CD4-positive, alpha-beta T cell treated with Interleukin-6 for 4 hours (primary cell): ENCODE measurements at regions not wholly inside any gene's neighbourhood (a gene's known extent, or its start where the extent isn't known, plus 50 kb on each side); places are given as distances from the start of the nearest gene placed in this dataset.
"Not testable (repeated sequence)": the region's sequence is repeated elsewhere in the genome, so short reads cannot be mapped to it uniquely, and the experiment has no call there.

Source experiments
- DNase-seq: peaks from one replicate; pipeline ENCODE4 v3.0.0-alpha.2; 2020; ENCODE audit warnings: mixed read lengths

DNA sequence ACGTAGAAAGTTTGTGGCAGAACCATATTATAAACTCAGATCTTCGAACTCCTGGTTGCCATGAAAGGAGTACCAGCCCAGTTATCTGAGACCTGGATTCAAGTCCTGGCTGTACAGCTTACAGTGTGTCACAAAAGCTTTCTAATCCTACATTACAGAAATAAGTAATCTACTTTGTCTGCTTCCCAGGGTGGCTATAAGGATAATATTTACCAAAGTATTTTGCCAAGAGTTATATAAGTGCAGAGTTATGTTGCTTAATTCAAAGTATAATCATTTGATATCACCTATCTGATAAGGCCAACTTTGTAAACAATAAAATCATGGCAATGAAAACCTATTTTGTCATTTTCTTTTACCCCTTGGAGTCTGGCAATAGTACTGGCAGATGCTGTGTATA is 381.6 kb downstream of the NDFIP2 start:
- DNase-seq: no peak

GRCh38 chr13:79861731-79862130 is 380.8 kb downstream of the NDFIP2 start:
- DNase-seq: no peak

DNA sequence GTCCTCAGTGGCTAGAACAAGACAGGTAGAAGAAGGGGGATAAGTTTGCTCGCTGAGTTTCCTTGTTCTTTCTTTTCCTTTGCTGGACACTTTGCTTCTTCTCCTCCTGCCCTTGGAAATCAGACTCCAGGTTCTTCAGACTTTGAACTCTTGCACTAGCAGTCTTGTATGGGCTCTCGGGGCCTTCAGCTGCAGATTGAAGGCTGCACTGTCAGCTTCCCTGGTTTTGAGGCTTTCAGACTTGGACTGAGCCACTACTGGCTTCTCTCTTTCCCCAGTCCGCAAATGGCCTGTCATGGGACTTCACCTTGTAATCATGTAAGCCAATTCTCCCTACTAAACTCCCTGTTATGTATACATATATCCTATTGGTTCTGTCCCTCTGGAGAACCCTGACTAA is 379.8 kb downstream of the NDFIP2 start:
- no peak for DNase-seq

GRCh38 chr13:79859756-79860155 is 378.8 kb downstream of the NDFIP2 start:
- no peak for DNase-seq

DNA sequence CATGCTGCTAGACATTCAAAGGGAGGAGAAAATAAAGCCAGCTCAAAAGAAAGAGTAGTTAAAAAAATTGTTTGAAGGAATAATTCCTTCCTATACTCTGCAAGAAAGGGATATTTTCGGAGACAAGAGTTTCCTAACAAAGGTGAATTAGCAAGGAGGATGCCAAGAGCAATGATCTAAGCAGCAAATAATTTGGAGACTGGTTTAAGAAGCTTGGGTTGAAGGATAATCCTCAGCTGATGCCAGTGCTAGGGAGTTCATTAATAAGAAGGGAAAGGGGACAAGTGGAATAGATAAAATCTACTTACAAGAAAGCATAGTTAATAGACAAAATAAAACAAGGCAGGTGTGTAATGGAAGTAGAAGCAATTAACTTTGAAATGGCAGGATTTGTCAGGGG is 372.3 kb downstream of the NDFIP2 start:
- no peak for DNase-seq

DNA sequence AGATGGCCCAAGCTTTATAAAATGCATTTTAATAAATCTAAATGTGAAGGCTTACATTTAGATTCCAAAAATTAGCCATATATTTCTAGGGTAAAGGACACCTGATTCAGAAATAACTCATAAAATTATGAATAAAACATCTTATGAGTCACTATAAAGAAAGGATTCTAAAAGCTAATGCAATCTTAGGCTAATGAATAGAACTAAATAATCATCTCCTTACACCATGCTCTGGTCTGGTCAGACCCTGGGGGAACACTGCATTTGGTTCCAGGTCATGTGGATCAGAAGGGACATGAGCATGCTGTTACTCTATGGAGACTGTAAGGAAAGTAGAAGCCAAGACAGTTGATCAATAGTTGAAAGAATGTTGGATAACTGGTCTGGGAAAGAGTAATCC is 370.4 kb downstream of the NDFIP2 start:
- DNase-seq: no peak

GRCh38 chr13:79847882-79848592 is 367.1 kb downstream of the NDFIP2 start:
- DNase-seq: no peak

DNA sequence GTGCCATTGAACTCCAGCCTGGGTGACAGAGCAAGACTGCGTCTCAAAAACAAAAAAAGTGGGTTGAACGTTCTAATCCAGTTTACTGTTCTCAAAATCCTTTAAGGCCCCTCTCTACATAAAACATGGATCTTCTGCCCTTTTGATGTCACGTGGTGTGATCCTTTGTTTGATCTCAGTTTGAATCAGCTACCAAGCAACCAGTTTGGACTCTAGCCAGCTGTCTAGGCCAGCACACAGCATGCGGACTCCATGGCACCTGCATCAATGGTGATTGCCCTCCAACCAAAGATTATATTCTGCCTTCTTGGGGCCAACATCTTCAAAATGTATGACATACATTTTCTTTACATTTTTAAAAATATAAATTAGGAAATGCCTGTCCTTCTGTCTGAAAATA is 365.4 kb downstream of the NDFIP2 start:
- DNase-seq: no peak

- no peak for DNase-seq
Measured at GRCh38 chr13:79837741-79838450, 356.9 kb downstream of the NDFIP2 start.

DNA sequence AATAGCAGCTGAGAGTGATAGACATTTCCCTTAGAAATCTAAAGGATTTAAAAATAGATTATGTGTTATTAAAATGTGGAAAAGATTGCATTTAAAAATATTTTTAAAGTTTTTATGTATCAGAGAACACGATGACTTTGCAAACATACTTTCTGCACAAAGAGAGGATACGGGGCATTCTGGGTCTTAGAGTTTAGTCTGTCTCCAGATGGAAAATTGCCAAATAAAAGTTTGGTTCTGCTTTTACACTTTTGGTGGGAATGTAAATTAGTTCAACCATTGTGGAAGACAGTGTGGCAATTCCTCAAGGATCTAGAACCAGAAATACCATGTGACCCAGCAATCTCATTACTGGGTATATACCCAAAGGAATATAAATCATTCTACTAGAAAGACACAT is 355.2 kb downstream of the NDFIP2 start:
- DNase-seq: not testable (repeated sequence)

- DNase-seq: no peak
Measured at GRCh38 chr13:79834876-79835275, 353.9 kb downstream of the NDFIP2 start.

DNA sequence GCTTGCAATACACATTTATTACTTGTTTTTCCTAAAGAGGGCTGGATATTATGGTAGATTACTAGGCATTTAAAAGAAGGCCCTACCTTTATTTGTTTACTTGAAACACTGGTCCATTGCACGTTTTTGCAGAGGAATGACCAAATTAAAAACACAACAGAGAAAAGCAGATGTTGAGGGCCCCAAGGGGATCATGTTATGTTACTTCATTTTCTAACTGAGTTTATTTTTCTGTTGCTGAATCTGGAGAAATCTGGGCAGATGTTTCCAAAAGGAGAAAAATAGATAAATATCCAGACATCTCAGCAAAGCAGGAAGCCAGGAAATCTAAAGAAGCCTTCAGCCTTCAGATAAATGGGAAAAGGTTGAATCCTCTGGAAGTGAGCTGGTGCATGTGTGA is 353.0 kb downstream of the NDFIP2 start:
- DNase-seq: no peak

DNA sequence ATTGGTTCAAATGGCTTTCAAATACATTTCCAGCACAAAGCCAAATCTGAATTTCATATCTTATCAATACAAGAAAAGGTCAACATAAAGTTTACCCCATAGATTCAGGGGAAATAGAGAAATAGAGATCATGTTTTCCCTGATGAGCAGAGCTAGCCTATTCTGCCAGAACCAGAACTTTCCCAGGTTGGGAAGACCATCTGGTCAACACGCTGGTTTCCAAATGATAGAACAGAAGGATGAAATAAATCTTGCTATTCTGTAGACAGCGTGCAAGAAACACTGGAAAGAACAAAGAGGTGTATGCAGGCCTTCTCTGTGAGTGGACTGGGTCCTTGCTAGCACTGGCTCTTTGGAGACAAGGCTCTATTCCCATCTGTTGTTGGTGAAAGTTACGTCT is 350.6 kb downstream of the NDFIP2 start:
- no peak for DNase-seq

GRCh38 chr13:79830945-79831344 is 350.0 kb downstream of the NDFIP2 start:
- no peak for DNase-seq

DNA sequence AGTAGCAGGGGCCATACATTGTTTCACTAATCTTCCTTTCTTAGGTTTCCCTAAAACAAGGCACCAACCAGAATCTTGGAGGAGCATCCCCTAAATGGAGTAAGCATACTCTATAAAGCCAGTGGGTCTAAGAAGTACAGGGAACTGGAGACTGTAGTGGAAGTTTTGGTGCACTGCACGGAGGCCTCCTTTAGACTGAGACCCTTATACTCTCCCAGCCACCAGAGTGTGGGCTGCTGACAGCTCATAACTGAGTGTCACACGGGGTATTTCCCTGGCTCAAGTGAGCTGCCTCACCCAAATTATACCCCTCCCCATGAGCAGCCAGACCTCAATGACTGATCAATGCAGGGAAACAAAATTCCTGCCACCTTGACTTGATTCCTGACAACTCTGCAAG is 349.5 kb downstream of the NDFIP2 start:
- no peak for DNase-seq

- DNase-seq: no peak
Measured at GRCh38 chr13:79829880-79830279, 348.9 kb downstream of the NDFIP2 start.

- no peak for DNase-seq
Measured at GRCh38 chr13:79825959-79826358, 345.0 kb downstream of the NDFIP2 start.

- DNase-seq: no peak
Measured at GRCh38 chr13:79815041-79815440, 334.1 kb downstream of the NDFIP2 start.

DNA sequence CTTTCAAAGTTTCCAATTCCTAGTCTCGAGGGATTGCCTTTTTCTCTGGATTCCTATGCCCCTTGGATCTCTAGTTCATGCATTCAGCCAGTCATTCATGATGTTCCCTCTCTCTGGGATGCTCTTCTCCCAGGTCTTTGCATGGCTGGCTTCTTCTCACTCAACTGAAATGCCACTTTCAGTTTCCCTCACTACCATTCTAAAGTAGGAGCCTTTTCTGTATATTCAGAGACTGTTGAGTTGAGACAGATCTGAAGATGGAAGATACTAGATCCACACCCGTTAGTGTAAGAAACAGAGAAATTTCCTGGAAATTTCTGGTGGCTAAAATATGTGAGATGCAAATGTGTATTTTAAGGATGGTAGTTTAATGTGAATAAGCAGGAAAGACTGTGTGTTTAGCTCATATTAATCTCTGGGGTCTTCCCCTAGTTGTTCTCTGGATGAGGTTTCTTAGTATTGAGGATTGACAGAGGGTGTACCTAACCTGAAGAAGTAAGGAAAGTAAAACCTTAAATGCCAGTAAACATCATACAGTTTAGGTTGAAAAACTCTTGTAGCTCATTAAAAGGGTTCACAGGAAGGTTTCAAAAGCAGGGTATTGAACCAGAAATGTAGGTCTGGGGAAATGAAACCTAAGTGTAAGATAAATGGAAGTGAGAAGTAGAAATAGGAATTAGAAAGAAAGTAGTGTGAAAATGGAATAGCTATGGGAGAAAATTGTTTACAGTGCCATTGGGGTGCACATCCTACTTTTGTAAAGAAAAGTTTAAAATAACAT is 331.3 kb downstream of the NDFIP2 start:
- DNase-seq: no peak

GRCh38 chr13:79811170-79811569 is 330.2 kb downstream of the NDFIP2 start:
- no peak for DNase-seq

GRCh38 chr13:79810669-79811068 is 329.7 kb downstream of the NDFIP2 start:
- no peak for DNase-seq

- no peak for DNase-seq
Measured at GRCh38 chr13:79810018-79810417, 329.1 kb downstream of the NDFIP2 start.

- no peak for DNase-seq
Measured at GRCh38 chr13:79808475-79808874, 327.5 kb downstream of the NDFIP2 start.

- no peak for DNase-seq
Measured at GRCh38 chr13:79807554-79807953, 326.6 kb downstream of the NDFIP2 start.
